Tibial artery (tissue), 4 donors: ENCODE measurements at regions not wholly inside any gene's neighbourhood (a gene's known extent, or its start where the extent isn't known, plus 50 kb on each side); places are given as distances from the start of the nearest gene placed in this dataset.

ENCODE experiments used
- DNase-seq, 2 donors: peaks; one replicate each; pipeline ENCODE4 v3.0.0-alpha.2; 2019
- H3K27ac ChIP-seq, 2 donors: fragments of 200-600 bp; sonication (generic) in 1 of 2; 1 replicate in 1 of 2; 2 replicates in 1 of 2; pipeline ENCODE4 v1.5.1; 2018 to 2019; ENCODE audit warnings: mild to moderate bottlenecking in 1 of 2
- H3K27me3 ChIP-seq, 2 donors: fragments of 200-600 bp; sonication (generic) in 1 of 2; one replicate each; pipeline versions ENCODE4 v1.5.1 to v1.6.0; 2016 to 2019
- H3K36me3 ChIP-seq, 3 donors: fragments of 200-600 bp; sonication (generic) in 2 of 3; one replicate each; pipeline ENCODE4 v1.5.1; 2016 to 2019; ENCODE audit warnings: mild to moderate bottlenecking in 2 of 3
- H3K4me1 ChIP-seq, 4 donors: fragments of 200-600 bp; sonication (generic) in 2 of 4; 1 replicate in 3 of 4; 2 replicates in 1 of 4; pipeline ENCODE4 v1.5.1; 2016 to 2019
- H3K4me3 ChIP-seq, 2 donors: fragments of 200-600 bp; sonication (generic) in 1 of 2; 1 replicate in 1 of 2; 2 replicates in 1 of 2; pipeline ENCODE4 v1.5.1; 2018 to 2019; ENCODE audit warnings: mild to moderate bottlenecking in 2 of 2
- H3K9me3 ChIP-seq, 3 donors: fragments of 200-600 bp; sonication (generic) in 1 of 3; one replicate each; pipeline ENCODE4 v1.5.1; 2016 to 2019
- CTCF ChIP-seq, 2 experiments: fragments of 200-600 bp in 1 of 2; fragments of 450-650 bp in 1 of 2; IDR thresholded peaks; one replicate each; pipeline ENCODE4 v1.5.1; 2017 to 2019; ENCODE audit warnings: antibody characterized with exemption in 2 of 2, mild to moderate bottlenecking in 1 of 2, moderate library complexity in 1 of 2
- intact Hi-C: fragments of 100-400 bp; cut with DNase I; formaldehyde crosslinking; loops from one replicate; pipeline ENCODE4 v1.15.0; 2023; ENCODE audit warnings: low total_unique reads

GRCh38 chr6:227812-228338, 64.4 kb upstream of the DUSP22 start:
- TF ChIP-seq CTCF (IDR thresholded peaks at IDR 0.05): no peak
- Histone ChIP-seq H3K4me3 (no peak overlapping the region), H3K27ac (no peak overlapping the region), H3K36me3 (no peaks in the 10 kb centered on the region), H3K27me3 (peaks cover 0 to 12% of the 10 kb centered on the region in 2 donors), H3K4me1 (no peaks in the 10 kb centered on the region), H3K9me3 (no peaks in the 10 kb centered on the region)
- intact Hi-C loops: no loop called here
- DNase-seq: no peak

GRCh38 chr6:228881-229651, 63.2 kb upstream of the DUSP22 start:
- H3K4me3 ChIP-seq: no peak overlapping the region
- no peaks in the 10 kb centered on the region for H3K9me3 ChIP-seq
- TF ChIP-seq CTCF (IDR thresholded peaks at IDR 0.05): no peak
- H3K36me3 ChIP-seq: no peaks in the 10 kb centered on the region
- peaks cover 0 to 9% of the 10 kb centered on the region in 2 donors for H3K27me3 ChIP-seq
- DNase-seq: no peak
- H3K4me1 ChIP-seq: no peaks in the 10 kb centered on the region
- intact Hi-C loops: no loop called here
- H3K27ac ChIP-seq: no peak overlapping the region

- no peaks in the 10 kb centered on the region for H3K36me3 ChIP-seq
- intact Hi-C loops: no loop called here
- no peak overlapping the region for H3K4me3 ChIP-seq
- no peak overlapping the region for H3K27ac ChIP-seq
- peaks cover 0 to 6% of the 10 kb centered on the region in 2 donors for H3K27me3 ChIP-seq
- DNase-seq: no peak
- no peaks in the 10 kb centered on the region for H3K4me1 ChIP-seq
- H3K9me3 ChIP-seq: no peaks in the 10 kb centered on the region
- no peak for TF ChIP-seq CTCF (IDR thresholded peaks at IDR 0.05)
Observed at GRCh38 chr6:231779-232178, 60.5 kb upstream of the DUSP22 start.

GRCh38 chr6:232982-233640, 59.2 kb upstream of the DUSP22 start:
- H3K4me3 ChIP-seq: no peak overlapping the region
- no peaks in the 10 kb centered on the region for H3K4me1 ChIP-seq
- no peak overlapping the region for H3K27ac ChIP-seq
- H3K36me3 ChIP-seq: no peaks in the 10 kb centered on the region
- intact Hi-C loops: no loop called here
- no peaks in the 10 kb centered on the region for H3K9me3 ChIP-seq
- TF ChIP-seq CTCF (IDR thresholded peaks at IDR 0.05): no peak
- no peak for DNase-seq
- peaks cover 0 to 4% of the 10 kb centered on the region in 2 donors for H3K27me3 ChIP-seq

GRCh38 chr6:234706-235372, 57.4 kb upstream of the DUSP22 start:
- Histone ChIP-seq H3K9me3 (no peaks in the 10 kb centered on the region), H3K36me3 (no peaks in the 10 kb centered on the region), H3K27me3 (peaks cover 0 to 3% of the 10 kb centered on the region in 2 donors), H3K4me3 (no peak overlapping the region), H3K4me1 (no peaks in the 10 kb centered on the region), H3K27ac (no peak overlapping the region)
- DNase-seq: no peak
- intact Hi-C loops: no loop called here
- no peak for TF ChIP-seq CTCF (IDR thresholded peaks at IDR 0.05)
